ENCODE measurements at regions not wholly inside any gene's neighbourhood (a gene's known extent, or its start where the extent isn't known, plus 50 kb on each side); places are given as distances from the start of the nearest gene placed in this dataset.
A peak's percentile ranks its signal among the peaks of the same experiment; 100 is the strongest.

DNA sequence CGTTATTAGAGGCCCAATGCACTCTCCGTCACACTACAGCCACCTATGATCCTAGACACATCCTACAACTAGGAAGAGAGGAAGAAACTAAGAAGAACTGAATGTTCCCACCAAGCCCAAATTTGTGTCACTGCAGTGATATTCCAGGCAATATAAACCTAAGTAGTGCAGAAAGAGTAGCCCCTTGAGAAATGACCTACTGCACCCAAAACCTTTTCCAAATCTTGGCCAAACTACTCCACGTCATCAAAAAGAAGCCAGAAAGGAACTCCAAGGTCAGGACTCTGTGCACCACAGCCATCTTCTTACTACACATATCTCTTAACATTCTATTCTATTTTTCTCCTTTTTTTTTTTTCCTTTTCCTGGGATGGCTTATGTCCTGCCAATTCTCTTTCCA, 60.2 kb downstream of the ADAMTS1 start:
- DNase-seq (ENCODE audit: low read depth, low spot score): no peak

DNA sequence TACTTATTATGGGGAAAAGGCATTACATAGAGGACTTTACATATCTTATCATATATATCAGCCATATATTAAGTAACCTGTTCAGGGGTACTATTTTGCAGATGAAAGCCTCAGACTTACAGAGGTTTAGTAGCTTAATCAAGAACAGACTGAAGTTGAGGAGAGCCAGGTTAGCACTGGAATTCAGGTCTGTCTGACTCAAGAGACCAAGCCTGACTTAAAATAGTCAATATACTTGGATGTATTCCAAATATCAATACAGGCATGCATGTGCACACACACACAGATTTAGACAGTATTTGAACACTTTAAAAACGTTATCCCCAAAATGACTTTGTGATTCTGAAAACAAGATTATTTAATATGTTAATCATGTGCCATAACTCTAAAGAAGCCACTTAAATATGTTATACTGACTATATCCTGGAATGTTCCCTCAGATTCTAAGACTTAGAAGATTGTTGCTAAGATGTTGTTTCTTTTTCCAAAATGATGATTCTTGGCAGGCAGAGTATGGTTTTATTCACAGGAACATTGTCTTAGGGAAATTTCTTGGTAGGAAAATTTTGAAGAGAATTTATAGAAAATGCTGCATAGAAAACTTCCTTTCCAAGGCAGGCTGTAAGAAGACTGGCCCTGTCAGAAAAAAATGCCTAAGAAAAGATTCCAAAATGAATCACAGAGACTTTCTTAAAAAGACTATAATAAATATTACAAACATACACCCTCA, 61.6 kb downstream of the ADAMTS1 start:
- no peak for DNase-seq (ENCODE audit: low read depth, low spot score)

DNA sequence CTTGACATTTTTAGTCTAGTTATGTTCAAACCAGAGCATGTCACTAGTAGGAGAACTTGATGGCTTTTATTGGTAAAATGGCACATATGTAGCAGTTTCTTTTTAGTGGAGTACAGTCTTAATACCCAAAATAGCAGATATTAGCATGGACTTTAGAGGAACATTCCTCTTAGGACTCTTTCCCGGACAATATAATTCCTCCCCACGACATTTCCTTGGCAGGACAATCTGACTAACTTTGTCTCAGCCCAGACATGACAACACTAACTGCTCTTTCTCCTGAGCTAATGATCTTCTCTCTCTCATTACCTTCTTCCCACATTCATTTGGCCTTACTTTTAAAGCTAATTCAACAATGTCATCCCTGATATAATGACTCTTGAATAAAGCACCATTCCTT, 62.5 kb downstream of the ADAMTS1 start:
- no peak for DNase-seq (ENCODE audit: low read depth, low spot score)

DNA sequence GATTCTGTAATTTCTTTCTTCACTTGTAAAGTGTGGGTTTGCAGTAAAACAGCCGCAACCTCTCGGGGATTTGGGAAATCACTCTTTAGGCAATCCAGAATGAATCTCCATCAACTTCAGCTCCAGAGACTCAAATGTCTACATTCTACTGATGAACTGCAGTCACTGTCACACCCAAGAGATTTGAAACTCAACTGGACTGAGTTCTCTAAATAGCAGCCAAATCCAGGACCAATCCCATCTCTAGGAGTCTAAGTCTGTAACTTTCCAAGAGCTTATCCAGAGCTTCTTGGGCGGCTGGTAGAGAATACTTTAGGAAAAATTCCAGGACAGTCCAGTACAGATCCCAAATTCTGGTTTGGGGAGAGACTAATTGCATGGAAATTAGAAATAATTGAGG, 62.9 kb downstream of the ADAMTS1 start:
- DNase-seq (ENCODE audit: low read depth, low spot score): no peak

DNA sequence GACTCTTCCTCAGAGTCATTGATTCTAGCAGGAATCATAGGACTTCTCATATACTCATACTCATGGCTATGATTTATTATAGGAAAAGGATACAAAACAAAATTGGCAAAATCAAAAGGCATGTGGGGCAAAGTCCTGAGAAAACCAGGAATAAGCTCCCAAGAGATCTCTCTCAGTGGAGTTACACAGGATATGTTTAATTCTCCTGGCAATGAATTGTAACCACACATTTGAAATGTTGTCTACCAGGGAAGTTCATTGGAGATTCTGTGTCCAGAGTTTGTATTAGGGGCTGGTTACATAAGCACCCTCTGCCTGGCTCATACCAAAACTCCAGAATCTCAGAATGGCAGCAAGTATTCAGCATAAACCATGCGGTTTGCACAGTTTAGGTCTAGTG, 63.9 kb downstream of the ADAMTS1 start:
- no peak for DNase-seq (ENCODE audit: low read depth, low spot score)

DNA sequence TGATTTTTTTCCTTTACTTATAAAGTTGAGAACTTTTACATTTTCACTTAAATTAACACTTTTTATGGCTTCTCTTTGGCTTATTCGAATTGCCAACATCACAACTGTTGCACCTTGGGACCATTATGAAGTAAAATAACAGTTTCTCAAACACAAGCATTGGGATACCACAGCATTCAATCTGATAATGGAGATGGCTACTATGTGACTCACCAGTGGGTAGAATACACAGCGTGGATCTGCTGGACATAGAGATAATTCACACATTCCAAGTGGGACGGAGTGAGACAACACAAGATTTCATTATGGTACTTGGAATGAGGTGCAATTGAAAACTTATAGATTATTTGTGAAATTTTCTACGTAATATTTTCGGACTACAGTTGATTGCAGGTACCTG, 68.0 kb downstream of the ADAMTS1 start:
- DNase-seq (ENCODE audit: low read depth, low spot score): no peak

DNA sequence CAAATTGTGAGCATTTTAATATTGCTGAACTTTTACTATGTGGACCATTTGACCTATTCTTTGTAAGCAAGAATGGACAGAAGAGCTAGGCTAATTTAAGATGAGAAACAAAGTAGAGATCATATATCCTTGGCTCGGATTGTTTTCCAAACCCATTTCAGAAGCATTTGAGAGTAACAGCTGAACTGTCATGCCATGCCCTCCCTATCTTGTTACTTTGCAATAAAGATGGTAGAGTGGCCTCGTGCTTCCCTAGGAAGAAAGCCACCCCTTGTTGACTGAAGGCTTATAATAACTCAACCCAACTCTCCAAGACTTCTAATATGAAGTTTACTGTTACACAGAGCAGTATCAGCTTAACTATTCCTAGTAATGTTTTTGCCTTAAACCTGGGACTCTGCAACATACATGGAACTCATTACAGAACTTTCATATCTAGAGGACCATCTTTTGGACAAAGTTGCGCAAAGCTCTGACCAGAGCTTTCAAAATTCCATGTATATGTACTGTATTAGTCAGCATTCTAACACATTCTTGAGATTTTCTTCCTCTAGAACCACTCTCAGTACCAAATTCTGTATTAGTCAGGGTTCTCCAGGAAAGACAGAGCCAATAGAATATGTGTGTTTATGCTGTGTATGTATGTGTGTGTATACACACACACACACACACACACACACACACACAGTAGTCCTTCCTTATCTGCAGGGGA, 68.7 kb downstream of the ADAMTS1 start:
- DNase-seq (ENCODE audit: low read depth, low spot score): no peak

DNA sequence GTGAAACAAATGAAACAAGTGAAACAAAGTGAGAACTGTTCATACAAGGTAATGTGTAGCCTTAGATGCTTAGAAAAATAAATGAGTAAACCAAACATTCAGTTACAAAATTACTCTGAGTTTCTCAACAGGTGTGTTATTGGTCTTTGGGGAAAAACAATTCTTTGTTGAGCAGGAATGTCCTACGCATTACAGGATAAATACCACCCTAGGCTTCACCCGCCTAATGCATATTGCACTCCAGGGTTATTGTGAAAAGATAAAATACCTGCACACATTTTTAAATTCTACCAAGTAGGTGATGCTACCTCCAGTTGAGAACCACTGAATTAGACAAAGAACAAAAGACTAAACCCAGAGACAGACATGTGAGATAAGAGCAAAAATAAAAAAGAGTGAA, 72.2 kb downstream of the ADAMTS1 start:
- DNase-seq (ENCODE audit: low read depth, low spot score): no peak

DNA sequence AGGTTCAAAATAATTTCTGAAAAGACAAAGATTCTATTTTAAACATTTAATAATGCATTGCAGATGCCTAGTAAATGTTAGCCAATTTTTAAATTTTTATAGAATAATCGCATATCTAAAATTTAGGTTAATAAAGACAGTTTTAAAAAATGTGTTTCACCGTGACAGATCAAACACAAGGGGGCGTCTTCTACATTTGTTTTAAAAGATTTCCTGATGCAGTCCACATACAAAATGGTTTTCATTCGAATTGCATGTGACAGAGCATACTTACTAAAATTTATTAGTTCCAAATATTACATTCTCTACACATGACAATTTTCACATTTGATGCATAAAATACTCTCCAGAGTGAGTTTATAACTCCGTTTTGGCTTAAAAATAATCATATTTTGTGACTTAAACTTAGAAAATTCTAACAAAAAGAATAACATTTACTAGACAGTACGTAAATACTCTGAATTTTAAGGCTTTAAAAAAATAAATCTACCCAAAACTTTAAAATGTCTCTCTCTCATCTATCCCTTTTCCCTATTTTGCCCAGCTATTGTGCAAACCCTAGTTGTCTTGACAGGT, 75.5 kb downstream of the ADAMTS1 start:
- peak; percentile 24 for DNase-seq (ENCODE audit: low read depth, low spot score)

DNA sequence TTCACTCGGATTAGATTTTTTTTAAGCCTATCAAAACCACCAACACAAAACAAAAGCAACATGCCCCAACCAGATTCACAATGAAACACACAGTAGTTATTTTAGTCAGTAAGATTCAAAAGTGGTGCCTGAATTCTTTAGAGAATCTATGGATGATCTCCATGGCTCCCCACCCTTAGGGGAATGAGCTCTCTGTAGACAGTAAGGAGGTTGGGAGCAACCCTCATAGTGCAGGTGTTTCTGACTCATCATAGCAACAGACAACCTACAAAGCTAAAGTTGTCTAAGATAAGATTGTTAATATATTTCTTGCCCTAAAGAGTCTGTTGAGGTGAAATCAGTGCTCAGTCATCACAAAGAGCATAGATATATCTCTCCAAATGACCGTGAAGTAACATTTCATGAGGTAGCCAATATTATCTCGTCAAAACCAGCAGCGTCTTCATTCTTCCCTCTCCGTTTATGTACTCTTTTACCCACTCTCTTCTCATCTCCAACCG, 78.3 kb downstream of the ADAMTS1 start:
- DNase-seq (ENCODE audit: low read depth, low spot score): no peak

DNA sequence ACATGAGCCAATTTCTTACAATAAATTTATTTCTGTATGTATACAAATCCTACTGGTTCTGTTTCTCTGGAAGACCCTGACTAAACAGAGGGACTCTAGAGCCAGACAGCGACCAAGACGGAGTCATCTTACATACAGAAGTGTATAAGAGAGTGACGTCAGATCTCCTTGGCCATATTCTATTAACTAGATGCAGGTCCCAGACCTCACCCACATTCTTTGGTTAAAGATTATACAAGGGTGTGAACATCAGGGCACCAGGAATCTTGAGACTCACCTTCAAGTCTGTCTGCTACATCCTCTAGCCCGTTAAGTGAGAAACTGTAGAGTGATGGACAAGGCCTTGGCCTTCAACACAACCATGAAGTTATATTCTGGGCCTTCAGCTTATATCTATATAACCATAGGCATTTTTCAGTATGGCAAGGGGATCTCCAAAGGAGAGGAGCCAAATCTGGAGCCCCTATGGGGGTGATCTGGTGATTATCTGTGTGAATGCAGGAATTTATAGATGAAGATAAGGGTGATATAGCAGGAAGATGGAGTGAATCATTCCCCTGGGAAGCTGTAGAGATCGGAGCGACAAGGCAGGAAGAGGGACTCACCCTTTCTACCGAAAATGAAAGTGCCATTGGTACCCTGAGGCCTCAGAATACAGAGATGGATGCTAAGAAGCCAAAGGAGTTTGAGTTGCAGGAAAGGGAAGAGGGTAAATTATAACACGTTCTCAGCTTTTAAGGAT, 83.9 kb downstream of the ADAMTS1 start:
- no peak for DNase-seq (ENCODE audit: low read depth, low spot score)

DNA sequence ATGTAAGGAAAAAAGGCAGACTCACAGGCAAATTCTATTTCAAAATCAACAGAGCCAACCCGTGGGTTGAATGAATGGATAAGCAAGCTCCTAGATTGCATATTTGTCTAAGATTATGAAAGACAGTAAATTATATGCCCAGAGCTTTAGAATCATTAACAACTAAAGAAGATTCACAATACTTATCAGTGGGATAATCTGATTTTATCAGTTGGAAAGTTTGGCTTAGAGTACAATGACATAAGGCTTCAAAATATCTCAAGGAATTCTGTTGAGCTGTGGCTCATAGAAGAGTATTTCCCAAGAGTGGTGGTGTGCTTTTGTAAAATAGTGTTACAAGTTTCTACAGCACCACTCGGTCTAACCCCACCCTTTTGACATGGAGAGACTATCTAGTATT, 85.5 kb downstream of the ADAMTS1 start:
- DNase-seq (ENCODE audit: low read depth, low spot score): no peak

DNA sequence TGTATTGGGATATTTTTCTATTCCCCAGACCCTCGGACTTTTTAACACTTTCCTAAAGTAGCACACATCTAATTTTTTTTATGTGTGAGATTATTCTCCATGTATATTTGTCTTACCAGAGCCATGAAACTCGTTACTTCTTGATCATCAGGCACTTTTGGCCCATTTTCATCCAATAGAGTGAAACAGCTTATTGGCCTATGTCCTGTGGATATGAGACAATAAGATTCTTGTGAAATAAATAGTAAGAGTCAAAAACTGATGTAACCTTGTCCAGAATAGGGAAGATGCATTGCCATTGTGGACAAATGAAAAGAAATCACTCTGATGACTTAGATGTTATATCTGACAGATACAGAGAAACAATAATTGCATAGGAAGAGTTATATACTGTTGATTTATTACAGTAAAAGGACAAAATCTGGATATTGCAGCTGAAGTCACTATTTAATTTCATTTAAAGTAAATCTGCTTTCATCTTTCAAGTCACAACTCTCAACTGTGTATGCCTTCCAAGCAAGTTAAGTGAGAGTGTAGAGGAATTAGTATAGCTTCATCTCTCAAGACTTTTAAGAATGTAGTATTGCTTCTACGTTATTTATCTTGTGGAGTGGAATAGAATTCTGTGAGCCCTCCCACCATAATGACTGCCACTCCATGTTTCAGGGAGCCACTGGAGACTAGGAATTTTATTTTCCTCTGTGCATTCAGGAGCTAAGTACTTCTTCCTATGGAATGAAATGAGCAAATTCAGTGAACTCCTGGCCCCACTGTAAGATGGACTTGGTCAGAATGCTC, 86.9 kb downstream of the ADAMTS1 start:
- no peak for DNase-seq (ENCODE audit: low read depth, low spot score)

DNA sequence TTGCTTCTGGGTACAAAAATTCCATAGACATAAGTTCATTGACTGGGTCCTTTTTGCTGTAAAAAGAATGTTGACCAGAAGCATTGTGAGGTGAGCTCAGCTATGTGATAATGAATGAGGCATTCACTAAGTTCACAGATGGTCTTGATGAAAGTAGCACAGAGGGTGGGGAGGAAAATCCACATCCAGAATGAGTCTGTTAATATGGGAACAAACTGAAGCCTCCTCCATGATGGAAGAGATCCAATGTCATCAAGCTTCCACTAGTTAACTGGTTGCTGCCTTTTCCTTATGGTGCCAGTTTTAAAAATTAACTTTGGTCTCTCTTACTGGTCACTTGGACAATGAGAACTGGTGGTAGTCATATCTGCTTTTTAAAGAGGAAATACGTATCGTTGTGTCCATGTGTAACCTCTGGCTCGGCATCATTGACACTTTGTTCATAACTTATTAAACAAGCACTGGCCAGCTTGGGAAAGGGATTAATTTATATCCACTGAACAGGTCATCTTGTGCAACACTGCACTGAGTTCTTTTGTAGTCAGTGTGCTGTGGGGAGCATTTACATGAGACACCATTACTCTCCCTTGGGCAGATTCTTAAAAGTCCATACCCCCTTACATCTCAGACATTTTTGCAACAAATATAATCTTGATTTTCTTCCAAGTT, 88.6 kb downstream of the ADAMTS1 start:
- DNase-seq (ENCODE audit: low read depth, low spot score): no peak

DNA sequence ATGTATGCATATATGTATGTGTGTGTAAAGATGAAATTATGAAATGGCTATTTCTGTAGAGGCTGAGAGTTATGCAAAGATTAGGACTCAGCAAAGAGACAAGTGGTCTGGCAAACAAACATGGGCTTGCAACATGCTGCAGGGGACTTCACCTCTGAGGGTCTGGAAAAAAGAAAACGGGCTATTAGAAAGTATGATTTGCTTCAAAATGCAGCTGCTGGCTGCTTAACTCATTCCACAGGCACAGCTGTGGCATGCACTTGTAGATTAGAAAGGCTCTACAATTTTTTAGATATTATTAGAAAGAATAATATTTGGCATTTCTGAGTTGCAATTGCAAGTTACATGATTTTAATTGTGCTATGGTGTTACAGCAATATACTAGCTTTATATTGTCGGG, 90.4 kb downstream of the ADAMTS1 start:
- DNase-seq (ENCODE audit: low read depth, low spot score): no peak

DNA sequence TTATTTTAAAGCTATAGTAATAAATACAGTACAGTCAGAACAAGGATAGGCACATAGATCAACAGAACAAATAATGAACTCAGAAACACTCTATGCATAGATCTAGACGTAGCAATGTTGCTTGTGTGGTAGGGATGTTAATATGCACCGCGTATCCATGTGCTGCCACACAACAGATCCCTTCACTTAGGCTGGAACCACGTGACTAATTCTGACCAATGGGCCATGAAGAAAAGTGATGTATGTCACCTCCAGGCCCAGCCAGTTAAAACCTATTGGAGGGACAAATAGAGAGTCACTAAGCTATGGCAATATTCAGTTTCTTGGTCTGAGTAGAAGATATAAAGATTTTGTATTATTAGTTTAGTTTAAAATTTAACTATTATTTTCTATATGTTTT, 91.4 kb downstream of the ADAMTS1 start:
- no peak for DNase-seq (ENCODE audit: low read depth, low spot score)

DNA sequence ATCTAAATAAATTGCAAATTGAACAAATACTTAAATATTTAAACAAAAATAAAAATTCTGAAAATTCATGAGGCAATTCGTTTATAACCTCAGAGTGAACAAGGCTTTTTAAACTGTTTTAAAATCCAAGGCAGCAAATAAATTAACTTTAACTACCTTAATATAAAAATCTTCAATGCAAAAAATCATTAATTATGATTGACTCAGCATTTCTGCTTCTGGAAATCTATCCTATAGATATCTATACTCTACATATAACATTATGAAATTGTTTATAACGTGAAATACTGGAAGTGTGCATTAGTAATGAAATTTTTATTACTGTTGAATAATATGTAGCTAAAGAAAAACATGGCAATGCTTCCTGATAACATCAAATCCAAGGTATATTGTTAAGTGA, 92.4 kb downstream of the ADAMTS1 start:
- DNase-seq (ENCODE audit: low read depth, low spot score): no peak

DNA sequence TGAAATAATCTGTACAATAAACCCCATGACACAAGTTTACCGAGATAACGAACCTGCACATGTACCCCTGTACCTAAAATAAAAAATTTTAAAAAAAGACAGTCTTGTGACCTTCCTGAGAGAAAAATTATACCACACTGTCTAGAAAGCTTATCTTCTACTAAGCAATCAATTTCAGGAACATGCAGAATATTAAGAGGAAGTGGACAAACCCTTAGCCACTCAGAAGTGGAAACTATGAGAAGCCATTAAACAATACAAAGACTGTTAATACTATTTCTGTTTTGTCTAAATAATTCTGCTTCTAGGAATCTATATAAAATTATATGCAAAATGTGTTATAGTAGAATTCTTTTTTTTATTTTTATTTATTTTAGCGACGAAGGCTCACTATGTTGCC, 93.9 kb downstream of the ADAMTS1 start:
- no peak for DNase-seq (ENCODE audit: low read depth, low spot score)

DNA sequence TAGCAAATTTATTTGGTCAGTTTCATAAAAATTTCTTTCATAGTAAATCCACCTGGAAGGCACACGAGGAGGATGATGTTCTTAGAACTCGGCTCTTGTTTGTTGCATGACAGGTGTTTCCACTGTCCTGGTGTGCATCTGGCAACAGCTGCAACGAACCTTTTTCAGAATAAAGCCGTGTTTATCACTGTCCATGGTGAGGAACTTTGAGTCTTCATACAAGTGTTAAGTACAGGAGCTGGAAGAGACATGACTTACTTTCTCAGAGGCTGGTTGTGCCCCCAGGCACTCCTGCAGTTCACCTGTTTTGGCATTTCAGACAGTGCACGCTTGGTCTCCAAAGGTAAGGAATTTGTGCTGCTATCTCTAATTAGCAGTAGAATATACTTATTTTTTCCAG, 97.1 kb downstream of the ADAMTS1 start:
- no peak for DNase-seq (ENCODE audit: low read depth, low spot score)

DNA sequence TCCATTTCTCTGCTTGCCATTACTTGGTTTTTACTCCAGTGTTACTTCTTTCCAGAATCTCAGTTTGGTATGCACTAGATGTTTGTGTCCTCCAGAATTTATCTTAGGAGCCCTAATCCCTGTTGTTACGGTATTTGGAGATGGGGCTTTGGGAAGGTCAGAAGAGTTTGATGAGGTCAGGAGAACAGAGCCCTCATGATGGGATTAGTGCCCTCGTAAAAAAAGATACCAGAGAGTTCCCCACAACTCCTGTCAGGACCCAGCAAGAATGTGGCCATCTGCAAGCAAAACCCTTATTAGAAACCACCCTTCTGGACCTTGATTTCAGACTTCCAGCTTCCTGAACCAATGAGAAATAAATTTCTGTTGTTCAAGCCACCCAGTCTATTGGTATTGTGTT, 98.0 kb downstream of the ADAMTS1 start:
- DNase-seq (ENCODE audit: low read depth, low spot score): no peak

DNA sequence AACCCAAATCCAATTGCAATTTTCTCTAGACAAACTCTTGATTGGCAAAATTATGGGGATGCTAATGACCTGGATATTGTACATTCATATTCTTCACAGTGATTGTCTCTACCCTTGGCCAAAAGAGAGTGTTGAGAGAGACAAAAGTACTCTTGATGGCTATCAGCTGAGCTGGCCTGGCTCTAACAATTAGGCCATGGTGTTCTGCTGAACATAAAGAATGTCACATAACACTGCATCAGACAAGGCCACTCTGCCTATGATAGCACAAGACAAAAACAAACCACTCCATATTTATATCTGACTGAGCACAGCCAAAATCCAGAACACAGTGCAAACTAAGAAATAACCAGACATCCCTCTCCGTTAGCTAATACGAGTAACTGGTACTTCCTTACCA, 101.7 kb downstream of the ADAMTS1 start:
- DNase-seq (ENCODE audit: low read depth, low spot score): no peak
